HUES64 (cell line): ENCODE measurements at regions not wholly inside any gene's neighbourhood (a gene's known extent, or its start where the extent isn't known, plus 50 kb on each side); places are given as distances from the start of the nearest gene placed in this dataset.
"Not testable (repeated sequence)": the region's sequence is repeated elsewhere in the genome, so short reads cannot be mapped to it uniquely, and the experiment has no call there.

Experiments
- H3K27ac ChIP-seq: 2 replicates; pipeline ENCODE4 v1.7.0; 2013; ENCODE audit warnings: low read depth, low read length, inconsistent platforms
- H3K27me3 ChIP-seq: 2 replicates; pipeline ENCODE4 v1.6.1; 2013; ENCODE audit warnings: mild to moderate bottlenecking, low read length; ENCODE audit not compliant: insufficient read depth
- H3K36me3 ChIP-seq: 2 replicates; pipeline ENCODE4 v1.6.1; 2013; ENCODE audit warnings: mild to moderate bottlenecking, low read length; ENCODE audit not compliant: insufficient read depth
- H3K4me1 ChIP-seq: 2 replicates; pipeline ENCODE4 v1.6.1; 2013; ENCODE audit warnings: mild to moderate bottlenecking, low read length, moderate library complexity; ENCODE audit not compliant: insufficient read depth
- H3K4me3 ChIP-seq: 2 replicates; pipeline ENCODE4 v1.5.1; 2013; ENCODE audit warnings: mild to moderate bottlenecking, low read length, moderate library complexity
- H3K9ac ChIP-seq: 2 replicates; pipeline ENCODE4 v1.6.1; 2013; ENCODE audit warnings: mild to moderate bottlenecking, low read depth, low read length
- H3K9me3 ChIP-seq: 2 replicates; pipeline ENCODE4 v1.6.1; 2013; ENCODE audit warnings: low read depth, low read length; ENCODE audit not compliant: insufficient read depth
- WGBS: fragments of 150-250, 120-280 bp; methylation state at CpG from one replicate; pipeline ENCODE4 v1.1.7; 2013; ENCODE audit warnings: missing lambda C conversion rate; 5-methylcytosine and 5-hydroxymethylcytosine counted together

GRCh38 chr3:118675305-118675704 is 359.3 kb downstream of the IGSF11 start:
- Histone ChIP-seq H3K27me3 (no peaks in the 10 kb centered on the region), H3K9me3 (no peaks in the 10 kb centered on the region), H3K36me3 (no peaks in the 10 kb centered on the region), H3K27ac (no peak overlapping the region), H3K9ac (no peak overlapping the region), H3K4me3 (no peak overlapping the region), H3K4me1 (no peaks in the 10 kb centered on the region)
- WGBS, result 93% methylated on average over 1 of the region's 2 CpGs

- not testable (repeated sequence) for H3K4me1 ChIP-seq, H3K9me3 ChIP-seq, H3K9ac ChIP-seq, H3K27me3 ChIP-seq, H3K4me3 ChIP-seq, H3K36me3 ChIP-seq, H3K27ac ChIP-seq
These were observed 356.0 kb downstream of the IGSF11 start for GRCh38 chr3:118678663-118679062.

- H3K36me3 ChIP-seq, result no peaks in the 10 kb centered on the region
- 89% methylated on average over 2 of the region's 2 CpGs for WGBS
- H3K4me1 ChIP-seq, result no peaks in the 10 kb centered on the region
- no peak overlapping the region for H3K27ac ChIP-seq
- no peaks in the 10 kb centered on the region for H3K27me3 ChIP-seq
- H3K4me3 ChIP-seq, result no peak overlapping the region
- H3K9me3 ChIP-seq, result no peaks in the 10 kb centered on the region
- H3K9ac ChIP-seq, result no peak overlapping the region
These were observed 351.7 kb downstream of the IGSF11 start for GRCh38 chr3:118682921-118683320.

GRCh38 chr3:118683636-118684035 is 351.0 kb downstream of the IGSF11 start:
- no peak overlapping the region for H3K9ac ChIP-seq
- WGBS, result 86% methylated on average over 6 of the region's 6 CpGs
- H3K9me3 ChIP-seq, result no peaks in the 10 kb centered on the region
- H3K36me3 ChIP-seq, result no peaks in the 10 kb centered on the region
- H3K27ac ChIP-seq, result no peak overlapping the region
- H3K4me3 ChIP-seq, result no peak overlapping the region
- H3K27me3 ChIP-seq, result no peaks in the 10 kb centered on the region
- no peaks in the 10 kb centered on the region for H3K4me1 ChIP-seq

- Histone ChIP-seq H3K27ac (no peak overlapping the region), H3K4me3 (no peak overlapping the region), H3K4me1 (no peaks in the 10 kb centered on the region), H3K9ac (no peak overlapping the region), H3K9me3 (no peaks in the 10 kb centered on the region), H3K36me3 (no peaks in the 10 kb centered on the region), H3K27me3 (no peaks in the 10 kb centered on the region)
- 98% methylated on average over 2 of the region's 2 CpGs for WGBS
These were observed 346.2 kb downstream of the IGSF11 start for GRCh38 chr3:118688396-118688884.

GRCh38 chr3:118692416-118692815 is 342.2 kb downstream of the IGSF11 start:
- no peaks in the 10 kb centered on the region for H3K9me3 ChIP-seq
- H3K4me3 ChIP-seq, result no peak overlapping the region
- no peaks in the 10 kb centered on the region for H3K4me1 ChIP-seq
- no peaks in the 10 kb centered on the region for H3K36me3 ChIP-seq
- no peaks in the 10 kb centered on the region for H3K27me3 ChIP-seq
- H3K27ac ChIP-seq, result no peak overlapping the region
- no peak overlapping the region for H3K9ac ChIP-seq
- WGBS, result 97% methylated on average over 1 of the region's 1 CpG

GRCh38 chr3:118705487-118706219 is 329.0 kb downstream of the IGSF11 start:
- 81% methylated on average over 12 of the region's 12 CpGs for WGBS
- no peak overlapping the region for H3K4me3 ChIP-seq
- H3K4me1 ChIP-seq, result no peaks in the 10 kb centered on the region
- H3K27me3 ChIP-seq, result no peaks in the 10 kb centered on the region
- no peaks in the 10 kb centered on the region for H3K9me3 ChIP-seq
- no peak overlapping the region for H3K9ac ChIP-seq
- no peak overlapping the region for H3K27ac ChIP-seq
- no peaks in the 10 kb centered on the region for H3K36me3 ChIP-seq

- H3K4me3 ChIP-seq, result no peak overlapping the region
- no peaks in the 10 kb centered on the region for H3K4me1 ChIP-seq
- no peak overlapping the region for H3K27ac ChIP-seq
- H3K36me3 ChIP-seq, result no peaks in the 10 kb centered on the region
- H3K9me3 ChIP-seq, result no peaks in the 10 kb centered on the region
- H3K9ac ChIP-seq, result no peak overlapping the region
- H3K27me3 ChIP-seq, result no peaks in the 10 kb centered on the region
These were observed 326.7 kb downstream of the IGSF11 start for GRCh38 chr3:118707991-118708390.

GRCh38 chr3:118710532-118710931 is 324.1 kb downstream of the IGSF11 start:
- no peaks in the 10 kb centered on the region for H3K36me3 ChIP-seq
- no peak overlapping the region for H3K27ac ChIP-seq
- no peak overlapping the region for H3K4me3 ChIP-seq
- no peaks in the 10 kb centered on the region for H3K27me3 ChIP-seq
- no peak overlapping the region for H3K9ac ChIP-seq
- no peaks in the 10 kb centered on the region for H3K4me1 ChIP-seq
- no peaks in the 10 kb centered on the region for H3K9me3 ChIP-seq
- WGBS, result 94% methylated on average over 2 of the region's 2 CpGs

- no peaks in the 10 kb centered on the region for H3K9me3 ChIP-seq
- no peak overlapping the region for H3K27ac ChIP-seq
- WGBS, result 91% methylated on average over 3 of the region's 3 CpGs
- no peaks in the 10 kb centered on the region for H3K36me3 ChIP-seq
- no peak overlapping the region for H3K9ac ChIP-seq
- H3K27me3 ChIP-seq, result no peaks in the 10 kb centered on the region
- no peaks in the 10 kb centered on the region for H3K4me1 ChIP-seq
- H3K4me3 ChIP-seq, result no peak overlapping the region
These were observed 321.0 kb downstream of the IGSF11 start for GRCh38 chr3:118713502-118714207.

- Histone ChIP-seq H3K4me3 (no peak overlapping the region), H3K4me1 (no peaks in the 10 kb centered on the region), H3K36me3 (no peaks in the 10 kb centered on the region), H3K27ac (no peak overlapping the region), H3K9ac (no peak overlapping the region), H3K9me3 (peaks cover 9% of the 10 kb centered on the region; the same call in 1 of the 2 replicates), H3K27me3 (no peaks in the 10 kb centered on the region)
- WGBS, result 97% methylated on average over 2 of the region's 2 CpGs
These were observed 319.8 kb downstream of the IGSF11 start for GRCh38 chr3:118714800-118715199.
